ENCODE measurements at regions not wholly inside any gene's neighbourhood (a gene's known extent, or its start where the extent isn't known, plus 50 kb on each side); places are given as distances from the start of the nearest gene placed in this dataset.

DNA sequence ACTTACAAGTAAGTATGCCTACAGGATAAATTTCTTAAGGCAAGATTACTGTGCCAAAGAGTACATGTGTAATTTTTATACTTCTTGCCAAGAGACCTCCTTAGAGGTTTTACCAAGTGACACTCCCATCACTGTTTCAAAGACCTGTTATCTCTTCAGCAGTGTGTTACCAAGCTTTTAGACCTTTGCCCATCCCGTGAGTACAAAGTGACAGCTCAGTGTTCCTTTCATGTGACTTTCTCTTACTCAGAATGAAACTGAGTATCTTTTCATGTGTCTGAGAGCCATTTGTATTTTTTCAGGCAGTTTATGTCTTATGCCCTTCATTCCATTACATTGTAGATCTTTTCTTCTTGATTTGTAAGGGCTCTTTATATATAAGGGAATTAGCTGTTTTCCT lies 287.5 kb upstream of the SALL3 start:
- intact Hi-C loops (cut with DNase I), result no loop called here
- H3K27me3 ChIP-seq, result peaks cover 0 to 5% (median 0%) of the 10 kb centered on the region in 3 donors
- no peaks in the 10 kb centered on the region for H3K9me3 ChIP-seq
- no peaks in the 10 kb centered on the region for H3K36me3 ChIP-seq
- DNase-seq, result no peak
- H3K4me1 ChIP-seq, result no peaks in the 10 kb centered on the region
- no peak overlapping the region for H3K27ac ChIP-seq
- 19 to 52% methylated on average over 1 of the region's 1 CpG for WGBS, 2 donors
- no peak overlapping the region for H3K4me3 ChIP-seq
- TF ChIP-seq POLR2A (IDR thresholded peaks at IDR 0.05), result no peak
- no peak for TF ChIP-seq EP300 (IDR thresholded peaks at IDR 0.05)
- no peak for TF ChIP-seq POLR2AphosphoS5 (IDR thresholded peaks at IDR 0.05)
- TF ChIP-seq, protein P1, sequence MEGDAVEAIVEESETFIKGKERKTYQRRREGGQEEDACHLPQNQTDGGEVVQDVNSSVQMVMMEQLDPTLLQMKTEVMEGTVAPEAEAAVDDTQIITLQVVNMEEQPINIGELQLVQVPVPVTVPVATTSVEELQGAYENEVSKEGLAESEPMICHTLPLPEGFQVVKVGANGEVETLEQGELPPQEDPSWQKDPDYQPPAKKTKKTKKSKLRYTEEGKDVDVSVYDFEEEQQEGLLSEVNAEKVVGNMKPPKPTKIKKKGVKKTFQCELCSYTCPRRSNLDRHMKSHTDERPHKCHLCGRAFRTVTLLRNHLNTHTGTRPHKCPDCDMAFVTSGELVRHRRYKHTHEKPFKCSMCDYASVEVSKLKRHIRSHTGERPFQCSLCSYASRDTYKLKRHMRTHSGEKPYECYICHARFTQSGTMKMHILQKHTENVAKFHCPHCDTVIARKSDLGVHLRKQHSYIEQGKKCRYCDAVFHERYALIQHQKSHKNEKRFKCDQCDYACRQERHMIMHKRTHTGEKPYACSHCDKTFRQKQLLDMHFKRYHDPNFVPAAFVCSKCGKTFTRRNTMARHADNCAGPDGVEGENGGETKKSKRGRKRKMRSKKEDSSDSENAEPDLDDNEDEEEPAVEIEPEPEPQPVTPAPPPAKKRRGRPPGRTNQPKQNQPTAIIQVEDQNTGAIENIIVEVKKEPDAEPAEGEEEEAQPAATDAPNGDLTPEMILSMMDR (IDR thresholded peaks at IDR 0.05), result no peak

DNA sequence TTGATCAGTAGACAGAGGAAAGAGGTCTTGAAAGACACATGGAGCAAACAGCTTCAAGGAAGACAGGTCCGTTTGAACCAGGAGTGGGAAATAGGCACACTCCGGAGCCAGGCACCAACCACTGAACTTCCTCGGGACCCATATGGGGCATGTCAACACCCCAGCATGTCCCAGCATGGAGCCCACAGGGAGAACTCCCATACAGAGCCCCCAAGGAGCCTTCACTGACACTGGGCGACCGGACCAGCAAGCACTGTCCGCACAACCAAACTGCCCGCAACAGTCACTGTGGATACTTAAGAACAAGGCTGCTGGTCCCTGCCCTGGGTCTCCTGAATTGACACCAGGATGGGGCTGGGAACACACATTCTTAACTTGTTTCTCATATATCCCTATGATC lies 286.2 kb upstream of the SALL3 start:
- peaks cover 0 to 10% (median 0%) of the 10 kb centered on the region in 3 donors for H3K27me3 ChIP-seq
- TF ChIP-seq EP300 (IDR thresholded peaks at IDR 0.05) (no peak), POLR2A (IDR thresholded peaks at IDR 0.05) (no peak), POLR2AphosphoS5 (IDR thresholded peaks at IDR 0.05) (no peak)
- TF ChIP-seq, protein P1 (IDR thresholded peaks at IDR 0.05), result no peak
- no peaks in the 10 kb centered on the region for H3K36me3 ChIP-seq
- intact Hi-C loops (cut with DNase I), result no loop called here
- no peak overlapping the region for H3K27ac ChIP-seq
- no peak for DNase-seq
- H3K4me1 ChIP-seq, result no peaks in the 10 kb centered on the region
- no peaks in the 10 kb centered on the region for H3K9me3 ChIP-seq
- 91 to 92% methylated on average over 7 of the region's 7 CpGs for WGBS, 2 donors
- H3K4me3 ChIP-seq, result no peak overlapping the region

DNA sequence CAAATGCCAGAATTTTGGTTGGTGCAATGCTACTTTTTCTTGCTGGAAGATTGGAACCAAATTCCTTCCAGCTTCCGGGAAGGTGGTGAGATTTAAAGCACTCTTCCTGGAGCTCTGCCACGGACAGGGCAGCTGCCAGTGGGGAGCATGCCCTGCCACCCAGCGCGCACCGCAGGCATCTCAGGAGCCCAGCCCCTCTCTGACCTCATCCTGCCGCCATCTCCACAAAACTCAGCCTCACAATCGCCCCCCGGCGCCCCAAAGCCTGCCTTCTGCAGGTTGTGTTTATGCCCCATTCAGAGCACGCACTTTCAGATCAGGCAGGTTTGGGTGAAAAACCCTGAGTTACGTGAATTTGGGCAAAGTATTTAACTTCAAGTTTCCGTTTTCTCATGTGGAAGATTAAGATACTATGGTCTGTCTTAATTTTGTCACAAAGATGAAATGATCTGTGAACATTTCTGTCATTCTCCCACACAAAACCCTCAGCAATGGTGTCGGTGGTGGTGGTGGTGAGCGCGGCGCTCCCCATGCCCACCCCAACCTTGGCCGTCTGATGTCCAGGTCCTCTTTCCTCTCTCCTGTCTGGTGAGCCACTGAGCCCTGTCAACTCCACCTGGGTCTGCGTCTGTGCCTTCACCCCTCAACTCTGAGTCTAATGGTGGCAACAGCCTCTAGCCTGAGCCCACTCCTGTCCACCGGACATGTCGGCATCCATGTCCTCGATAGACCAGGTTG lies 282.8 kb upstream of the SALL3 start:
- no peak for TF ChIP-seq EP300 (IDR thresholded peaks at IDR 0.05)
- TF ChIP-seq, protein P1 (IDR thresholded peaks at IDR 0.05), result no peak
- TF ChIP-seq POLR2A (IDR thresholded peaks at IDR 0.05), result no peak
- H3K9me3 ChIP-seq, result no peaks in the 10 kb centered on the region
- 90 to 91% methylated on average over 21 of the region's 21 CpGs for WGBS, 2 donors
- H3K4me1 ChIP-seq, result no peaks in the 10 kb centered on the region
- H3K27me3 ChIP-seq, result peaks cover 0 to 23% (median 0%) of the 10 kb centered on the region in 3 donors
- H3K4me3 ChIP-seq, result no peak overlapping the region
- DNase-seq, result peak; percentile 55
- intact Hi-C loops (cut with DNase I), result no loop called here
- H3K27ac ChIP-seq, result no peak overlapping the region
- no peaks in the 10 kb centered on the region for H3K36me3 ChIP-seq

DNA sequence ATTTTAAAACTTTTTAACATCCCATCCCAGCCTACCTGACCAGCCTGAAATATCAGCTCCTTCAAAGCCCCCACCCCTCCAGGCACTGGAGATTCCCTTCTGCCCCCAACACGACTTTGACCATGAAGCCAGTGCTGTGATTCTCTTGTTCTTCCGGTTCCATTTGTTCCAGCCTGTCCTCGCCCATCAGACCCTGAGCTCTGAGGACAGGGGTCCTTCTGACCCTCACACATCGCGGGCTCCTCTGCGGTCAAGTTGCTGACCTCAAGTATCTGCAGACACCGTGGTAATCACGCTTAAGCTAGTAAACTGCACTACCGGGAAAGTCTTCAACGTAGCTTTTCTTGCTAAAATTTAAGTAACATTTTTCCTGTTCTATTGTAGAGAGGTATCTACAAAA lies 282.2 kb upstream of the SALL3 start:
- Histone ChIP-seq H3K9me3 (no peaks in the 10 kb centered on the region), H3K27ac (no peak overlapping the region), H3K4me3 (no peak overlapping the region), H3K4me1 (no peaks in the 10 kb centered on the region), H3K27me3 (peaks cover 0 to 25% (median 0%) of the 10 kb centered on the region in 3 donors), H3K36me3 (no peaks in the 10 kb centered on the region)
- TF ChIP-seq, protein P1 (IDR thresholded peaks at IDR 0.05), result no peak
- no peak for TF ChIP-seq POLR2A (IDR thresholded peaks at IDR 0.05)
- no peak for TF ChIP-seq POLR2AphosphoS5 (IDR thresholded peaks at IDR 0.05)
- TF ChIP-seq EP300 (IDR thresholded peaks at IDR 0.05), result no peak
- intact Hi-C loops (cut with DNase I), result no loop called here
- peak; percentile 39 for DNase-seq
- 89 to 92% methylated on average over 10 of the region's 10 CpGs for WGBS, 2 donors

DNA sequence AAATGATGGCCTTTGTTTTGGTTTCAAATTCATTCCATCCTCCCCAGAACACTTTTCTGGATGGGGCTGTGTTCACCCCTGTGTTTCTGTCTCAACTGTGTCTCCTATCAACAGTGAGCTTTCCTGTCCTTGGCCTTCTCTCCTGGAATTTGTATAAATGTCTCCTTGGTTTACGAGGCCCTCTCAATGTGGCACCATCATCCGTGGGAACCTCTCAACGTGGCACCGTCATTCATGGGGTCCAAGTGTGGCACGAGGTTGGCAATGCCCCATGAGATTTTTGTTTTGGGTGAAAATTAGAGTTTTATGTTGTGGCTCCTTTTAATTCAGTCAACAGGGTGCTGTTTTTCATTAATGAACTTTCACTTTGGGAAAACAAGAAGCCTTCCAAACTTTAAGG lies 280.7 kb upstream of the SALL3 start:
- H3K9me3 ChIP-seq, result no peaks in the 10 kb centered on the region
- DNase-seq, result peak; percentile 7
- no peak overlapping the region for H3K27ac ChIP-seq
- H3K27me3 ChIP-seq, result peaks cover 0 to 31% (median 0%) of the 10 kb centered on the region in 3 donors
- intact Hi-C loops (cut with DNase I), result no loop called here
- 81 to 86% methylated on average over 5 of the region's 5 CpGs for WGBS, 2 donors
- no peak for TF ChIP-seq POLR2AphosphoS5 (IDR thresholded peaks at IDR 0.05)
- TF ChIP-seq POLR2A (IDR thresholded peaks at IDR 0.05), result no peak
- TF ChIP-seq, protein P1 (IDR thresholded peaks at IDR 0.05), result no peak
- no peak for TF ChIP-seq EP300 (IDR thresholded peaks at IDR 0.05)
- no peak overlapping the region for H3K4me3 ChIP-seq
- H3K36me3 ChIP-seq, result no peaks in the 10 kb centered on the region
- no peaks in the 10 kb centered on the region for H3K4me1 ChIP-seq

All from sigmoid colon (tissue), 6 donors.